ENCODE measurements at regions not wholly inside any gene's neighbourhood (a gene's known extent, or its start where the extent isn't known, plus 50 kb on each side); places are given as distances from the start of the nearest gene placed in this dataset.
A peak's percentile ranks its signal among the peaks of the same experiment; 100 is the strongest.
"Not testable (repeated sequence)": the region's sequence is repeated elsewhere in the genome, so short reads cannot be mapped to it uniquely, and the experiment has no call there.

DNA sequence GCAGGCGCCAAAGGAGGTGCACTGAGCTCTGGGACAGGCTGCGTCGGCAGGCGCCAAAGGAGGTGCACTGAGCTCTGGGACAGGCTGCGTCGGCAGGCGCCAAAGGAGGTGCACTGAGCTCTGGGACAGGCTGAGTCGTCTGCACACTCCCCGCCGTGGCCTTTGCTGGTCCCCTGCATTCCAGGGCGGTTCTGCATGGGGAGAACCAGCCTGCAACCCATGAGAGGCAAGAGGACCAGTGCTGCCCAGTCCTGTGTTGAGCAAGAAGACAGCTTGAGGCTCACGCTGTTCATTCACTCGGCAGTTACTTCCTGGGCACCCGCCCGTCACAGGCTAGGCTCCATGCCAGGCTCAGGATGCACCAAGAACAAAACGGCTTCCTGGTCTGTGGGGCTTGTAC, 150.6 kb upstream of the SALL3 start:
- not testable (repeated sequence) for H3K4me2 ChIP-seq (ENCODE audit: insufficient read depth, low read length, poor library complexity, severe bottlenecking); DNase-seq (ENCODE audit: low spot score); H2BK15ac ChIP-seq (ENCODE audit: low read length); H3K36me3 ChIP-seq (replicated peaks in 1 of 2; ENCODE audit: control insufficient read depth in 2 of 2, insufficient read depth in 2 of 2, low read length in 2 of 2); H3K4ac ChIP-seq (ENCODE audit: low read length); H4K91ac ChIP-seq (ENCODE audit: low read depth, low read length, poor library complexity); H3K14ac ChIP-seq (ENCODE audit: low read length); H2AFZ ChIP-seq (ENCODE audit: low read length); H3K9ac ChIP-seq (ENCODE audit: low read depth, low read length, poor library complexity); H4K8ac ChIP-seq (ENCODE audit: low read depth, low read length); H2BK120ac ChIP-seq (ENCODE audit: low read depth, low read length); H3K9me3 ChIP-seq (replicated peaks in 1 of 2; ENCODE audit: control insufficient read depth in 2 of 2, insufficient read depth in 1 of 2, low read depth in 1 of 2, low read length in 2 of 2); H2BK5ac ChIP-seq (ENCODE audit: low read length); H3K79me1 ChIP-seq (ENCODE audit: low read depth, low read length); H3K27me3 ChIP-seq (ENCODE audit: control insufficient read depth in 3 of 3, insufficient read depth in 3 of 3, low read depth in 1 of 3, low read length in 3 of 3); H3K4me3 ChIP-seq (ENCODE audit: low read length in 2 of 2)
- H3K18ac ChIP-seq (ENCODE audit: low read length): peak overlapping the region; percentile 84
- no CpG with 5 or more reads among the region's 16 CpGs for WGBS, 2 donors (ENCODE audit: extremely low coverage in 2 of 2, insufficient read length in 2 of 2, insufficient replicate concordance in 1 of 2)
- H3K4me1 ChIP-seq (ENCODE audit: control insufficient read depth in 2 of 2, insufficient read depth in 1 of 2, low read depth in 1 of 2, low read length in 2 of 2): peaks cover 0 to 19% of the 10 kb centered on the region in 2 donors
- peak overlapping the region; percentile 36 for H2BK12ac ChIP-seq (ENCODE audit: low read length)
- H3K27ac ChIP-seq (replicated peaks; ENCODE audit: low read length): peak overlapping the region; percentile 35
- peak overlapping the region; percentile 42 for H2AK5ac ChIP-seq (ENCODE audit: low read depth, low read length)
- H3K23ac ChIP-seq (ENCODE audit: low read depth, low read length, poor library complexity): peak overlapping the region; percentile 19

DNA sequence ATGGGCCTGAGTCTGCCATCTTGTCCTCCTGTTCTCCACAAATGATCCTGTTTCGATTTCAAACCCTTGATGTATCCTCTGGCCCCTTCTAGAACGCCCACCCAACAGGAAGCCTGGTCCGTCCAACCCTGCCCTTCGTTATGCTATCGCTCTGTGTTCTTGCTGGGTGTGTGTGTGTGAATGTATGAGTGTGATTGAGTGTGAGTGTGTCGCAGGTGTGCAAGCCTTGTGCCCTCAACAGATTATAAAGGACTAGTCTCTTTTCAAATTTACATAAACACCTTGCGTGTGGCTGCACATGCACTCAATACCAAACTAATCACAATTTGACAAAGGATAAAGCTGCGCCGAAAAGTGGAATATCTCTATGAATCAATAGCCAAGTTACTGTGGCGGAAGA, 149.5 kb upstream of the SALL3 start:
- DNase-seq (ENCODE audit: low spot score): no peak
- Histone ChIP-seq H4K8ac (ENCODE audit: low read depth, low read length) (no peak overlapping the region), H2BK12ac (ENCODE audit: low read length) (peak overlapping the region; percentile 2), H3K14ac (ENCODE audit: low read length) (peak overlapping the region; percentile 2), H2AK5ac (ENCODE audit: low read depth, low read length) (peak overlapping the region; percentile 41), H3K9ac (ENCODE audit: low read depth, low read length, poor library complexity) (no peak overlapping the region), H2AFZ (ENCODE audit: low read length) (no peak overlapping the region), H3K4me3 (ENCODE audit: low read length in 2 of 2) (no peak overlapping the region), H3K9me3 (replicated peaks in 1 of 2; ENCODE audit: control insufficient read depth in 2 of 2, insufficient read depth in 1 of 2, low read depth in 1 of 2, low read length in 2 of 2) (no peaks in the 10 kb centered on the region), H3K18ac (ENCODE audit: low read length) (no peak overlapping the region), H3K27ac (replicated peaks; ENCODE audit: low read length) (no peak overlapping the region), H3K36me3 (replicated peaks in 1 of 2; ENCODE audit: control insufficient read depth in 2 of 2, insufficient read depth in 2 of 2, low read length in 2 of 2) (no peaks in the 10 kb centered on the region), H3K79me1 (ENCODE audit: low read depth, low read length) (no peaks in the 10 kb centered on the region), H3K23ac (ENCODE audit: low read depth, low read length, poor library complexity) (no peak overlapping the region), H3K4ac (ENCODE audit: low read length) (no peak overlapping the region), H2BK5ac (ENCODE audit: low read length) (no peak overlapping the region), H3K4me2 (ENCODE audit: insufficient read depth, low read length, poor library complexity, severe bottlenecking) (no peak overlapping the region), H3K4me1 (ENCODE audit: control insufficient read depth in 2 of 2, insufficient read depth in 1 of 2, low read depth in 1 of 2, low read length in 2 of 2) (peaks cover 0 to 15% of the 10 kb centered on the region in 2 donors), H4K91ac (ENCODE audit: low read depth, low read length, poor library complexity) (no peak overlapping the region), H3K27me3 (ENCODE audit: control insufficient read depth in 3 of 3, insufficient read depth in 3 of 3, low read depth in 1 of 3, low read length in 3 of 3) (peaks cover 0 to 3% (median 0%) of the 10 kb centered on the region in 3 experiments), H2BK120ac (ENCODE audit: low read depth, low read length) (no peak overlapping the region), H2BK15ac (ENCODE audit: low read length) (peak overlapping the region; percentile 76)
- no CpG with 5 or more reads among the region's 10 CpGs for WGBS, 2 donors (ENCODE audit: extremely low coverage in 2 of 2, insufficient read length in 2 of 2, insufficient replicate concordance in 1 of 2)

GRCh38 chr18:78830826-78831225, 148.8 kb upstream of the SALL3 start:
- Histone ChIP-seq H3K4ac (ENCODE audit: low read length) (no peak overlapping the region), H2AK5ac (ENCODE audit: low read depth, low read length) (peak overlapping the region; percentile 41), H3K23ac (ENCODE audit: low read depth, low read length, poor library complexity) (no peak overlapping the region), H3K27ac (replicated peaks; ENCODE audit: low read length) (no peak overlapping the region), H3K4me1 (ENCODE audit: control insufficient read depth in 2 of 2, insufficient read depth in 1 of 2, low read depth in 1 of 2, low read length in 2 of 2) (peaks cover 0 to 14% of the 10 kb centered on the region in 2 donors), H3K27me3 (ENCODE audit: control insufficient read depth in 3 of 3, insufficient read depth in 3 of 3, low read depth in 1 of 3, low read length in 3 of 3) (peaks cover 0 to 3% (median 0%) of the 10 kb centered on the region in 3 experiments), H3K14ac (ENCODE audit: low read length) (no peak overlapping the region), H2AFZ (ENCODE audit: low read length) (no peak overlapping the region), H3K4me2 (ENCODE audit: insufficient read depth, low read length, poor library complexity, severe bottlenecking) (no peak overlapping the region), H3K9ac (ENCODE audit: low read depth, low read length, poor library complexity) (no peak overlapping the region), H4K91ac (ENCODE audit: low read depth, low read length, poor library complexity) (no peak overlapping the region), H2BK120ac (ENCODE audit: low read depth, low read length) (no peak overlapping the region), H2BK15ac (ENCODE audit: low read length) (no peak overlapping the region), H3K9me3 (replicated peaks in 1 of 2; ENCODE audit: control insufficient read depth in 2 of 2, insufficient read depth in 1 of 2, low read depth in 1 of 2, low read length in 2 of 2) (no peaks in the 10 kb centered on the region), H4K8ac (ENCODE audit: low read depth, low read length) (no peak overlapping the region), H3K36me3 (replicated peaks in 1 of 2; ENCODE audit: control insufficient read depth in 2 of 2, insufficient read depth in 2 of 2, low read length in 2 of 2) (no peaks in the 10 kb centered on the region), H2BK5ac (ENCODE audit: low read length) (no peak overlapping the region), H3K18ac (ENCODE audit: low read length) (peak overlapping the region; percentile 2), H2BK12ac (ENCODE audit: low read length) (peak overlapping the region; percentile 3), H3K4me3 (ENCODE audit: low read length in 2 of 2) (no peak overlapping the region), H3K79me1 (ENCODE audit: low read depth, low read length) (no peaks in the 10 kb centered on the region)
- DNase-seq (ENCODE audit: low spot score): no peak
- WGBS, 2 donors (ENCODE audit: extremely low coverage in 2 of 2, insufficient read length in 2 of 2, insufficient replicate concordance in 1 of 2): no CpG with 5 or more reads among the region's 11 CpGs

DNA sequence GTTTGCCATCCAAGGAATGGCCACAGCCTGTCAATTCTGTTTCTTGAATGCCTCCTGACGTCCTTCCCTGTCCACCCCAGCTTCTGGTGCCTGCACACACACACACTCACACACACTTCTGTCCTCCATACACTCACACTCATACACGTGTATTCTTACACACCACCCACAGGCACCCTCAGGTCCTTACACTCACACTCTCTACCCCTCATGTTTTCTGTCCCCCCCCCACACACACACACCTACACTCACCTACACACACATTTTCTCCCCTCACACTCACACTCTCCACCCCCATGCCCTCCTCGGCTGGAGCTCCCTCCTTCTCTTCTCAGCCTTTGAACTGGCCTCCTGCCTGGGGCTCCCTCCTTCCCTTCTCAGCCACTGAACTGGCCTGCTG, 148.0 kb upstream of the SALL3 start:
- Histone ChIP-seq H3K36me3 (replicated peaks in 1 of 2; ENCODE audit: control insufficient read depth in 2 of 2, insufficient read depth in 2 of 2, low read length in 2 of 2) (no peaks in the 10 kb centered on the region), H4K8ac (ENCODE audit: low read depth, low read length) (peak overlapping the region; percentile 72), H3K9me3 (replicated peaks in 1 of 2; ENCODE audit: control insufficient read depth in 2 of 2, insufficient read depth in 1 of 2, low read depth in 1 of 2, low read length in 2 of 2) (no peaks in the 10 kb centered on the region), H3K4me3 (ENCODE audit: low read length in 2 of 2) (no peak overlapping the region), H3K27me3 (ENCODE audit: control insufficient read depth in 3 of 3, insufficient read depth in 3 of 3, low read depth in 1 of 3, low read length in 3 of 3) (peaks cover 0 to 3% (median 0%) of the 10 kb centered on the region in 3 experiments), H3K4me1 (ENCODE audit: control insufficient read depth in 2 of 2, insufficient read depth in 1 of 2, low read depth in 1 of 2, low read length in 2 of 2) (peaks cover 0 to 13% of the 10 kb centered on the region in 2 donors), H2BK12ac (ENCODE audit: low read length) (peak overlapping the region; percentile 93), H2BK120ac (ENCODE audit: low read depth, low read length) (no peak overlapping the region), H3K23ac (ENCODE audit: low read depth, low read length, poor library complexity) (no peak overlapping the region), H2BK15ac (ENCODE audit: low read length) (no peak overlapping the region), H4K91ac (ENCODE audit: low read depth, low read length, poor library complexity) (no peak overlapping the region), H2BK5ac (ENCODE audit: low read length) (no peak overlapping the region), H3K9ac (ENCODE audit: low read depth, low read length, poor library complexity) (no peak overlapping the region), H3K18ac (ENCODE audit: low read length) (no peak overlapping the region), H2AFZ (ENCODE audit: low read length) (no peak overlapping the region), H3K27ac (replicated peaks; ENCODE audit: low read length) (no peak overlapping the region), H3K4ac (ENCODE audit: low read length) (no peak overlapping the region), H3K79me1 (ENCODE audit: low read depth, low read length) (no peaks in the 10 kb centered on the region), H3K14ac (ENCODE audit: low read length) (no peak overlapping the region), H2AK5ac (ENCODE audit: low read depth, low read length) (no peak overlapping the region), H3K4me2 (ENCODE audit: insufficient read depth, low read length, poor library complexity, severe bottlenecking) (no peak overlapping the region)
- no peak for DNase-seq (ENCODE audit: low spot score)
- no CpG with 5 or more reads among the region's 3 CpGs for WGBS, 2 donors (ENCODE audit: extremely low coverage in 2 of 2, insufficient read length in 2 of 2, insufficient replicate concordance in 1 of 2)

Measured in neuronal stem cell (in vitro differentiated cells).